ENCODE measurements at regions not wholly inside any gene's neighbourhood (a gene's known extent, or its start where the extent isn't known, plus 50 kb on each side); places are given as distances from the start of the nearest gene placed in this dataset.

- no peak overlapping the region for H2AFZ ChIP-seq (ENCODE audit: low read depth, low read length, poor library complexity, severe bottlenecking)
- ChIA-PET RAD21 (ENCODE audit: low non-redundant PET in 1 of 2, low total read pairs in 2 of 2, uncharacterized antibody in 2 of 2, unreplicated experiment in 2 of 2) (no interaction called here), CTCF (no interaction called here)
These were observed 185.6 kb upstream of the EPHA7 start for GRCh38 chr6:93604951-93605350.

More at GRCh38 chr6:93604951-93605350, 185.6 kb upstream of the EPHA7 start:
- no peaks in the 10 kb centered on the region for H4K20me1 ChIP-seq (ENCODE audit: insufficient read depth)
- H3K4me1 ChIP-seq (ENCODE audit: control insufficient read depth in 1 of 2, insufficient read depth in 2 of 2, low read length in 2 of 2), result no peaks in the 10 kb centered on the region
- H3K4me2 ChIP-seq (ENCODE audit: low read length), result no peak overlapping the region
- H3K9me2 ChIP-seq (ENCODE audit: insufficient read depth), result no peaks in the 10 kb centered on the region
- H3K27me3 ChIP-seq (ENCODE audit: insufficient read depth, low read length), result no peaks in the 10 kb centered on the region
- H3K27ac ChIP-seq (ENCODE audit: low read depth, low read length), result no peak overlapping the region
- no peaks in the 10 kb centered on the region for H3K36me3 ChIP-seq (ENCODE audit: control insufficient read depth in 1 of 2, insufficient read depth in 2 of 2, low read length in 2 of 2)
- peaks cover 0 to 3% of the 10 kb centered on the region in 2 experiments; a peak in 2 of 4 replicates for H3K9me3 ChIP-seq (ENCODE audit: control insufficient read depth in 1 of 2, insufficient read depth in 1 of 2, low read depth in 1 of 2, low read length in 2 of 2)
- intact Hi-C loops (cut with micrococcal nuclease), result no loop called here
- no peak overlapping the region for H3K9ac ChIP-seq (ENCODE audit: low read length)
- ATAC-seq (no peak), DNase-seq (ENCODE audit: low read depth, low spot score) (no peak)
- TF ChIP-seq ZNF274 (IDR thresholded peaks at IDR 0.05; ENCODE audit: low read depth, low read length) (no peak), CEBPB (IDR thresholded peaks at IDR 0.05; ENCODE audit: low read depth) (no peak), ELF1 (IDR thresholded peaks at IDR 0.05; ENCODE audit: borderline replicate concordance, low read depth) (no peak), ATF3 (IDR thresholded peaks at IDR 0.05) (no peak), SIN3A (IDR thresholded peaks at IDR 0.05; ENCODE audit: low read depth) (no peak), CBX3 (IDR thresholded peaks at IDR 0.05; ENCODE audit: low read depth) (no peak), YY1 (IDR thresholded peaks at IDR 0.05; ENCODE audit: extremely low read depth, insufficient replicate concordance, low read depth, low read length) (no peak), SP1 (IDR thresholded peaks at IDR 0.05; ENCODE audit: low read depth) (no peak)
- TF ChIP-seq, protein P1, sequence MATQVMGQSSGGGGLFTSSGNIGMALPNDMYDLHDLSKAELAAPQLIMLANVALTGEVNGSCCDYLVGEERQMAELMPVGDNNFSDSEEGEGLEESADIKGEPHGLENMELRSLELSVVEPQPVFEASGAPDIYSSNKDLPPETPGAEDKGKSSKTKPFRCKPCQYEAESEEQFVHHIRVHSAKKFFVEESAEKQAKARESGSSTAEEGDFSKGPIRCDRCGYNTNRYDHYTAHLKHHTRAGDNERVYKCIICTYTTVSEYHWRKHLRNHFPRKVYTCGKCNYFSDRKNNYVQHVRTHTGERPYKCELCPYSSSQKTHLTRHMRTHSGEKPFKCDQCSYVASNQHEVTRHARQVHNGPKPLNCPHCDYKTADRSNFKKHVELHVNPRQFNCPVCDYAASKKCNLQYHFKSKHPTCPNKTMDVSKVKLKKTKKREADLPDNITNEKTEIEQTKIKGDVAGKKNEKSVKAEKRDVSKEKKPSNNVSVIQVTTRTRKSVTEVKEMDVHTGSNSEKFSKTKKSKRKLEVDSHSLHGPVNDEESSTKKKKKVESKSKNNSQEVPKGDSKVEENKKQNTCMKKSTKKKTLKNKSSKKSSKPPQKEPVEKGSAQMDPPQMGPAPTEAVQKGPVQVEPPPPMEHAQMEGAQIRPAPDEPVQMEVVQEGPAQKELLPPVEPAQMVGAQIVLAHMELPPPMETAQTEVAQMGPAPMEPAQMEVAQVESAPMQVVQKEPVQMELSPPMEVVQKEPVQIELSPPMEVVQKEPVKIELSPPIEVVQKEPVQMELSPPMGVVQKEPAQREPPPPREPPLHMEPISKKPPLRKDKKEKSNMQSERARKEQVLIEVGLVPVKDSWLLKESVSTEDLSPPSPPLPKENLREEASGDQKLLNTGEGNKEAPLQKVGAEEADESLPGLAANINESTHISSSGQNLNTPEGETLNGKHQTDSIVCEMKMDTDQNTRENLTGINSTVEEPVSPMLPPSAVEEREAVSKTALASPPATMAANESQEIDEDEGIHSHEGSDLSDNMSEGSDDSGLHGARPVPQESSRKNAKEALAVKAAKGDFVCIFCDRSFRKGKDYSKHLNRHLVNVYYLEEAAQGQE (IDR thresholded peaks at IDR 0.05; ENCODE audit: low read depth), result no peak
- TF ChIP-seq, protein P2, sequence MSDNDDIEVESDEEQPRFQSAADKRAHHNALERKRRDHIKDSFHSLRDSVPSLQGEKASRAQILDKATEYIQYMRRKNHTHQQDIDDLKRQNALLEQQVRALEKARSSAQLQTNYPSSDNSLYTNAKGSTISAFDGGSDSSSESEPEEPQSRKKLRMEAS (IDR thresholded peaks at IDR 0.05), result no peak
- TF ChIP-seq, protein P3, sequence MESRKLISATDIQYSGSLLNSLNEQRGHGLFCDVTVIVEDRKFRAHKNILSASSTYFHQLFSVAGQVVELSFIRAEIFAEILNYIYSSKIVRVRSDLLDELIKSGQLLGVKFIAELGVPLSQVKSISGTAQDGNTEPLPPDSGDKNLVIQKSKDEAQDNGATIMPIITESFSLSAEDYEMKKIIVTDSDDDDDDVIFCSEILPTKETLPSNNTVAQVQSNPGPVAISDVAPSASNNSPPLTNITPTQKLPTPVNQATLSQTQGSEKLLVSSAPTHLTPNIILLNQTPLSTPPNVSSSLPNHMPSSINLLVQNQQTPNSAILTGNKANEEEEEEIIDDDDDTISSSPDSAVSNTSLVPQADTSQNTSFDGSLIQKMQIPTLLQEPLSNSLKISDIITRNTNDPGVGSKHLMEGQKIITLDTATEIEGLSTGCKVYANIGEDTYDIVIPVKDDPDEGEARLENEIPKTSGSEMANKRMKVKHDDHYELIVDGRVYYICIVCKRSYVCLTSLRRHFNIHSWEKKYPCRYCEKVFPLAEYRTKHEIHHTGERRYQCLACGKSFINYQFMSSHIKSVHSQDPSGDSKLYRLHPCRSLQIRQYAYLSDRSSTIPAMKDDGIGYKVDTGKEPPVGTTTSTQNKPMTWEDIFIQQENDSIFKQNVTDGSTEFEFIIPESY (IDR thresholded peaks at IDR 0.05; ENCODE audit: extremely low read depth, insufficient replicate concordance, low read length), result no peak
- no peaks in the 10 kb centered on the region for H3K79me2 ChIP-seq (ENCODE audit: insufficient read depth, low read length)
- POLR2A ChIA-PET, result no interaction called here
- BruUV-seq (replicated peaks), result no TSS peak
- H3K4me3 ChIP-seq (replicated peaks in 1 of 2; ENCODE audit: low read depth in 1 of 2, low read length in 2 of 2), result no peak overlapping the region

Data from HCT116 (cell line).